IMR-90 (cell line): ENCODE measurements at regions not wholly inside any gene's neighbourhood (a gene's known extent, or its start where the extent isn't known, plus 50 kb on each side); places are given as distances from the start of the nearest gene placed in this dataset.
"Not testable (repeated sequence)": the region's sequence is repeated elsewhere in the genome, so short reads cannot be mapped to it uniquely, and the experiment has no call there.

Experiments
- ATAC-seq: fragments of 200-7000 bp; cut with Tn5 transposase; 2 replicates; pipeline ENCODE4 v1.9.1; 2020; ENCODE audit warnings: low read depth, mild to moderate bottlenecking, moderate library complexity
- BruUV-seq: library from RNA; stranded (reverse); fragments of 400-500 nt; replicated peaks from 2 replicates; lab custom pipeline; 2021; lab: Mats Ljungman, UMichigan
- CTCF ChIA-PET: fragments of 300-600 bp; formaldehyde crosslinking; extraction: SDS; loops from one replicate; lab custom pipeline; 2021; ENCODE audit warnings: antibody characterized with exemption; lab: Yijun Ruan, JAX
- POLR2A ChIA-PET: fragments of 300-600 bp; sonication (Branson Sonifier 250); formaldehyde crosslinking; loops from one replicate; lab custom pipeline; 2022; ENCODE audit warnings: antibody characterized with exemption; ENCODE audit not compliant: unreplicated experiment; lab: Charles Lee
- DNase-seq: peaks from one replicate; pipeline ENCODE4 v3.0.0; 2013
- H2AFZ ChIP-seq: replicated peaks from 2 replicates; pipeline ENCODE3; 2013; ENCODE audit warnings: low read length, mild to moderate bottlenecking; ENCODE audit not compliant: poor library complexity
- H2AK5ac ChIP-seq: 2 replicates; pipeline ENCODE4 v1.6.1; 2013; ENCODE audit warnings: low read depth, low read length, inconsistent platforms
- H2AK9ac ChIP-seq: replicated peaks from 2 replicates; pipeline ENCODE3; 2013; ENCODE audit warnings: mild to moderate bottlenecking, low read depth, low read length, moderate library complexity; ENCODE audit not compliant: poor library complexity
- H2BK120ac ChIP-seq: 2 replicates; pipeline ENCODE4 v1.6.1; 2013; ENCODE audit warnings: low read depth, low read length, inconsistent platforms
- H2BK15ac ChIP-seq: 3 replicates; pipeline ENCODE4 v1.6.1; 2013; ENCODE audit warnings: low read depth, low read length, inconsistent platforms
- H2BK20ac ChIP-seq: 2 replicates; pipeline ENCODE4 v1.6.1; 2013; ENCODE audit warnings: low read depth, mild to moderate bottlenecking, inconsistent platforms, low read length, moderate library complexity
- H2BK5ac ChIP-seq: 2 replicates; pipeline ENCODE4 v1.6.1; 2013; ENCODE audit warnings: mild to moderate bottlenecking, low read depth, low read length, inconsistent platforms; ENCODE audit not compliant: poor library complexity, severe bottlenecking
- H3K14ac ChIP-seq: replicated peaks from 2 replicates; pipeline ENCODE4 v1.6.1; 2013; ENCODE audit warnings: low read depth, low read length, inconsistent platforms
- H3K18ac ChIP-seq: 2 replicates; pipeline ENCODE4 v1.6.1; 2013; ENCODE audit warnings: low read depth, low read length, control low read depth
- H3K23ac ChIP-seq: 2 replicates; pipeline ENCODE4 v1.6.1; 2013; ENCODE audit warnings: low read depth, low read length, inconsistent platforms
- H3K27ac ChIP-seq: 2 replicates; pipeline ENCODE4 v1.5.1; 2013; ENCODE audit warnings: mild to moderate bottlenecking, control low read depth, low read length; ENCODE audit not compliant: insufficient read depth
- H3K27me3 ChIP-seq: 2 replicates; pipeline ENCODE4 v1.6.1; 2013; ENCODE audit warnings: low read length; ENCODE audit not compliant: control insufficient read depth, insufficient read depth
- H3K36me3 ChIP-seq: 2 replicates; pipeline ENCODE4 v1.6.1; 2013; ENCODE audit warnings: low read length, mixed read lengths; ENCODE audit not compliant: control insufficient read depth, insufficient read depth
- H3K4ac ChIP-seq: 2 replicates; pipeline ENCODE4 v1.6.1; 2013; ENCODE audit warnings: low read depth, low read length, inconsistent platforms
- H3K4me1 ChIP-seq: 2 replicates; pipeline ENCODE4 v1.6.1; 2013; ENCODE audit warnings: low read length, mixed read lengths; ENCODE audit not compliant: control insufficient read depth, insufficient read depth
- H3K4me2 ChIP-seq: 2 replicates; pipeline ENCODE4 v1.6.1; 2013; ENCODE audit warnings: low read depth, mild to moderate bottlenecking, control low read depth, low read length, moderate library complexity
- H3K4me3 ChIP-seq: 2 replicates; pipeline ENCODE4 v1.5.1; 2013; ENCODE audit warnings: low read depth, mild to moderate bottlenecking, control low read depth, low read length, moderate library complexity; ENCODE audit not compliant: insufficient read depth
- H3K56ac ChIP-seq: 2 replicates; pipeline ENCODE4 v1.6.1; 2013; ENCODE audit warnings: low read length, inconsistent platforms; ENCODE audit not compliant: insufficient read depth; ENCODE audit errors: extremely low read depth
- H3K79me1 ChIP-seq, 2 experiments: 2 replicates each; pipeline ENCODE4 v1.6.1; 2013; ENCODE audit warnings: low read length in 2 of 2, inconsistent platforms in 1 of 2, low read depth in 1 of 2
- H3K9ac ChIP-seq: 2 replicates; pipeline ENCODE4 v1.6.1; 2013; ENCODE audit warnings: low read depth, low read length, control low read depth
- H3K9me1 ChIP-seq: 2 replicates; pipeline ENCODE4 v1.6.1; 2013; ENCODE audit warnings: low read length, inconsistent platforms; ENCODE audit not compliant: insufficient read depth
- H3K9me3 ChIP-seq: 2 replicates; pipeline ENCODE4 v1.6.1; 2013; ENCODE audit warnings: low read length; ENCODE audit not compliant: control insufficient read depth, insufficient read depth
- H4K20me1 ChIP-seq: 2 replicates; pipeline ENCODE4 v1.6.1; 2013; ENCODE audit warnings: low read length, inconsistent platforms; ENCODE audit not compliant: insufficient read depth
- H4K5ac ChIP-seq: 2 replicates; pipeline ENCODE4 v1.6.1; 2013; ENCODE audit warnings: mild to moderate bottlenecking, low read depth, low read length, control low read depth
- H4K8ac ChIP-seq, 2 experiments: 2 replicates each; pipeline ENCODE4 v1.6.1; 2013; ENCODE audit warnings: low read depth in 2 of 2, low read length in 2 of 2, control low read depth in 1 of 2, inconsistent platforms in 1 of 2
- H4K91ac ChIP-seq: 2 replicates; pipeline ENCODE4 v1.6.1; 2013; ENCODE audit warnings: low read depth, low read length, inconsistent platforms; ENCODE audit not compliant: insufficient read depth
- WGBS, 2 experiments: methylation state at CpG; one replicate each; pipeline versions ENCODE4 v1.1.5 to v1.1.7; 2013; ENCODE audit warnings: missing lambda C conversion rate in 2 of 2; ENCODE audit not compliant: insufficient read length in 1 of 2; ENCODE audit errors: extremely low coverage in 2 of 2; 5-methylcytosine and 5-hydroxymethylcytosine counted together
- dilution Hi-C: fragments of 300-500 bp; cut with HindIII; formaldehyde crosslinking; loops from one replicate; pipeline ENCODE4 v1.14.3; 2018; ENCODE audit warnings: low sequenced_read_pairs; ENCODE audit not compliant: unreplicated experiment
- in situ Hi-C: fragments of 300-500 bp; cut with MboI; formaldehyde crosslinking; loops from 3 replicates; pipeline ENCODE4 v1.14.3; 2019; ENCODE audit warnings: low sequenced_read_pairs, inconsistent platforms, mixed read lengths
- intact Hi-C: fragments of 100-400 bp; cut with micrococcal nuclease; formaldehyde crosslinking; loops from 2 replicates; pipeline ENCODE4 v1.10.0; 2022

DNA sequence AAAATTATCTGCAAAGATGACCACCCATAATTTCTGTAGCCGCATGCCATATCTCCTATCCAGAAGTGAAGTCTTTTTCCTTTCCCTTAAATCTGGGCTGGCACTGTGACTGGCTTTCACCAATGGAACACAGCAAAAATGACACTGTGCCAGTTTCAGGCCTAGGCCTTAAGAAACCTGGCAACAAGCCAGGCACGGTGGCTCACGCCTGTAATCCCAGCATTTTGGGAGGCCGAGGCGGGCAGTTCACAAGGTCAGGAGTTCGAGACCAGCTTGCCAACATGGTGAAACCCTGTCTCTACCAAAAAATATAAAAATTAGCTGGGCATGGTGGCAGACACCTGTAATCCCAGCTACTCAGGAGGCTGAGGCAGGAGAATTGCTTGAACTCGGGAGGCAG lies 120.3 kb downstream of the EFHB start:
- CTCF ChIA-PET, H4K8ac ChIP-seq, DNase-seq, H2AFZ ChIP-seq, intact Hi-C loops, H2BK5ac ChIP-seq, H3K9me1 ChIP-seq, ATAC-seq, H2BK120ac ChIP-seq, H4K91ac ChIP-seq, H3K27ac ChIP-seq, dilution Hi-C loops, H4K20me1 ChIP-seq, H3K18ac ChIP-seq, H3K79me1 ChIP-seq, H3K9ac ChIP-seq, POLR2A ChIA-PET, H3K4me3 ChIP-seq, H4K5ac ChIP-seq, H3K4me2 ChIP-seq, H3K4ac ChIP-seq, H3K4me1 ChIP-seq, H3K23ac ChIP-seq, H3K14ac ChIP-seq, H2BK15ac ChIP-seq, H3K27me3 ChIP-seq, BruUV-seq, H2AK5ac ChIP-seq, H3K56ac ChIP-seq, H2AK9ac ChIP-seq, H3K36me3 ChIP-seq, H2BK20ac ChIP-seq, in situ Hi-C loops, H3K9me3 ChIP-seq: not testable (repeated sequence)
- whole genome bisulfite sequencing, 2 experiments, result no CpG with 5 or more reads among the region's 7 CpGs
